ENCODE measurements at regions not wholly inside any gene's neighbourhood (a gene's known extent, or its start where the extent isn't known, plus 50 kb on each side); places are given as distances from the start of the nearest gene placed in this dataset.

- TF ChIP-seq CTCF (IDR thresholded peaks at IDR 0.05) (no peak), EZH2 (IDR thresholded peaks at IDR 0.05; ENCODE audit: borderline replicate concordance, insufficient read depth, low read depth, low read length, poor library complexity, severe bottlenecking) (no peak)
These were observed 210.3 kb downstream of the RAP2B start for GRCh38 chr3:153372326-153372725.
